PC-3 (cell line): ENCODE measurements at regions not wholly inside any gene's neighbourhood (a gene's known extent, or its start where the extent isn't known, plus 50 kb on each side); places are given as distances from the start of the nearest gene placed in this dataset.

ENCODE experiments used
- ATAC-seq: fragments of 200-7000 bp; cut with Tn5 transposase; 2 replicates; pipeline ENCODE4 v1.9.1; 2020; ENCODE audit warnings: mild to moderate bottlenecking, moderate library complexity
- BruUV-seq: library from RNA; stranded (reverse); fragments of 400-500 nt; replicated peaks from 2 replicates; lab custom pipeline; 2021; lab: Mats Ljungman, UMichigan
- CTCF ChIA-PET: fragments of 300-600 bp; sonication (Branson Sonifier 250); formaldehyde crosslinking; loops from one replicate; lab custom pipeline; 2022; ENCODE audit warnings: antibody characterized with exemption; lab: Charles Lee
- POLR2A ChIA-PET: fragments of 300-600 bp; sonication (Branson Sonifier 250); formaldehyde crosslinking; loops from one replicate; lab custom pipeline; 2022; ENCODE audit warnings: antibody characterized with exemption; ENCODE audit not compliant: unreplicated experiment; lab: Charles Lee
- DNase-seq: peaks from one replicate; pipeline ENCODE4 v3.0.0-alpha.2; 2015
- H2AFZ ChIP-seq: fragments of 300-600 bp; sonication (generic); 2 replicates; pipeline ENCODE4 v1.6.0; 2016; ENCODE audit warnings: antibody characterized with exemption, low read length
- H3F3A ChIP-seq: fragments of 300-600 bp; sonication (generic); one replicate; pipeline ENCODE4 v1.6.0; 2017; ENCODE audit warnings: antibody characterized with exemption, low read length, control low read depth, mild to moderate bottlenecking; ENCODE audit not compliant: unreplicated experiment
- H3K27ac ChIP-seq: fragments of 300-600 bp; sonication (generic); 2 replicates; pipeline ENCODE4 v1.5.1; 2016; ENCODE audit warnings: mild to moderate bottlenecking, low read length
- H3K27me3 ChIP-seq: fragments of 300-600 bp; sonication (generic); 2 replicates; pipeline ENCODE4 v1.6.1; 2016; ENCODE audit warnings: low read length, mixed read lengths
- H3K36me3 ChIP-seq: fragments of 300-600 bp; sonication (generic); 2 replicates; pipeline ENCODE4 v1.6.1; 2016; ENCODE audit warnings: low read depth, mixed run types, low read length, mixed read lengths
- H3K4me1 ChIP-seq: fragments of 300-600 bp; sonication (generic); 2 replicates; pipeline ENCODE4 v1.5.1; 2016; ENCODE audit warnings: low read length; ENCODE audit not compliant: insufficient read depth
- H3K4me2 ChIP-seq: fragments of 300-600 bp; sonication (generic); 2 replicates; pipeline ENCODE4 v1.6.0; 2016; ENCODE audit warnings: low read length
- H3K4me3 ChIP-seq: fragments of 300-600 bp; sonication (generic); 2 replicates; pipeline ENCODE4 v1.5.1; 2016; ENCODE audit warnings: mild to moderate bottlenecking, low read length, mixed read lengths
- H3K79me2 ChIP-seq: fragments of 300-600 bp; sonication (generic); 2 replicates; pipeline ENCODE4 v1.6.1; 2017; ENCODE audit warnings: low read length, mixed read lengths
- H3K9ac ChIP-seq: fragments of 300-600 bp; sonication (generic); 2 replicates; pipeline ENCODE4 v1.6.0; 2016; ENCODE audit warnings: mild to moderate bottlenecking, low read length
- H3K9me2 ChIP-seq: fragments of 300-600 bp; sonication (generic); replicated peaks from 2 replicates; pipeline ENCODE4 v1.6.1; 2016; ENCODE audit warnings: mixed run types, low read length, mixed read lengths
- H3K9me3 ChIP-seq: fragments of 300-600 bp; sonication (generic); 2 replicates; pipeline ENCODE4 v1.6.1; 2016; ENCODE audit warnings: low read length, mixed read lengths
- H4K20me1 ChIP-seq: fragments of 300-600 bp; sonication (generic); 2 replicates; pipeline ENCODE4 v1.6.1; 2016; ENCODE audit warnings: low read length, mixed read lengths
- EZH2 ChIP-seq: fragments of 300-600 bp; sonication (generic); IDR thresholded peaks from one replicate; pipeline ENCODE4 v1.6.1; 2017; ENCODE audit warnings: antibody characterized with exemption, mild to moderate bottlenecking, low read length; ENCODE audit not compliant: unreplicated experiment
- EZH2phosphoT487 ChIP-seq: fragments of 300-600 bp; sonication (generic); IDR thresholded peaks from 2 replicates; pipeline ENCODE4 v1.6.1; 2018; ENCODE audit warnings: mild to moderate bottlenecking, antibody characterized with exemption, low read length, borderline replicate concordance
- intact Hi-C: fragments of 100-400 bp; cut with micrococcal nuclease; formaldehyde crosslinking; loops from 2 replicates; pipeline ENCODE4 v1.9.0; 2023
- TF ChIP-seq, protein P1 (sequence below): fragments of 300-600 bp; sonication (generic); conservative IDR thresholded peaks from 2 replicates; pipeline ENCODE4 v1.5.1; 2017; ENCODE audit warnings: antibody characterized with exemption, low read depth, mild to moderate bottlenecking, low read length

DNA sequence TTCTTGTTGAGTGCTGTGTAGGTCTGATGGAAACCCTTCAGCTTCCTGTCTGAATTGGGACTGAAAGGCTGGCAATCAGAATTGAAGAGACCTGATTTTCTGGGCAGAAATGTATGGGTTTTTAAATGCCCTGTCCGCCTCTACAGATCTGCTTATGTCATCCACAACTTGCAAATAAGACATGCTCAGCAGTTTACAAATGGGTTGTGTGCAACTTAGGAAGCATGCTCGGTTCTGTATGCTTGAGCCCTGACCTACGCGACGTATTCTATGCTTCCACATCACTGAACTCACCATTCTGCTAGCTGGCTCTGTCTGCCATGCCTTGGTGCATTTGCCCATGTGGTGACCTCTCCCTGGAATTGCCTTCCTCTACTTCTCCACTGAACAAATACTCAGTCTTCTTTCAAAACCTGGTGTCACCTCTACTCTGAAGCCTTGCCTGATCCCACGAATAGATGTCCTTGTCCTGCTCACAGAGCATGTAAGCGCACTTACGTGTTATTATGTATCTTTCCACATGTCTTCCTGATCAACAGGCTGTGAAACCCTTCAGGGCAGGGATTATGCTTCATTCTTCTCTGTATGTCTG lies 194.2 kb downstream of the ERCC6L2 start:
- no peak for DNase-seq
- Histone ChIP-seq H3K4me2 (no peak overlapping the region), H3K9me2 (no peaks in the 10 kb centered on the region), H3F3A (no peaks in the 10 kb centered on the region), H3K9me3 (no peaks in the 10 kb centered on the region), H3K27ac (no peak overlapping the region), H3K4me3 (no peak overlapping the region), H3K4me1 (peaks cover 5% of the 10 kb centered on the region; the same call in 1 of the 2 replicates), H3K27me3 (no peaks in the 10 kb centered on the region), H4K20me1 (no peaks in the 10 kb centered on the region), H3K36me3 (no peaks in the 10 kb centered on the region), H3K9ac (no peak overlapping the region), H2AFZ (no peak overlapping the region), H3K79me2 (no peaks in the 10 kb centered on the region)
- TF ChIP-seq EZH2 = no peak
- no peak for TF ChIP-seq EZH2phosphoT487
- TF ChIP-seq, protein P1, sequence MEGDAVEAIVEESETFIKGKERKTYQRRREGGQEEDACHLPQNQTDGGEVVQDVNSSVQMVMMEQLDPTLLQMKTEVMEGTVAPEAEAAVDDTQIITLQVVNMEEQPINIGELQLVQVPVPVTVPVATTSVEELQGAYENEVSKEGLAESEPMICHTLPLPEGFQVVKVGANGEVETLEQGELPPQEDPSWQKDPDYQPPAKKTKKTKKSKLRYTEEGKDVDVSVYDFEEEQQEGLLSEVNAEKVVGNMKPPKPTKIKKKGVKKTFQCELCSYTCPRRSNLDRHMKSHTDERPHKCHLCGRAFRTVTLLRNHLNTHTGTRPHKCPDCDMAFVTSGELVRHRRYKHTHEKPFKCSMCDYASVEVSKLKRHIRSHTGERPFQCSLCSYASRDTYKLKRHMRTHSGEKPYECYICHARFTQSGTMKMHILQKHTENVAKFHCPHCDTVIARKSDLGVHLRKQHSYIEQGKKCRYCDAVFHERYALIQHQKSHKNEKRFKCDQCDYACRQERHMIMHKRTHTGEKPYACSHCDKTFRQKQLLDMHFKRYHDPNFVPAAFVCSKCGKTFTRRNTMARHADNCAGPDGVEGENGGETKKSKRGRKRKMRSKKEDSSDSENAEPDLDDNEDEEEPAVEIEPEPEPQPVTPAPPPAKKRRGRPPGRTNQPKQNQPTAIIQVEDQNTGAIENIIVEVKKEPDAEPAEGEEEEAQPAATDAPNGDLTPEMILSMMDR = no peak
- BruUV-seq = no TSS peak
- CTCF ChIA-PET = no interaction called here
- ATAC-seq = no peak
- intact Hi-C loops = loop anchor here (10.0 kb wide), 2 partner anchors 85 to 325 kb away; no protein-coding TSS in a partner anchor
- POLR2A ChIA-PET = no interaction called here

DNA sequence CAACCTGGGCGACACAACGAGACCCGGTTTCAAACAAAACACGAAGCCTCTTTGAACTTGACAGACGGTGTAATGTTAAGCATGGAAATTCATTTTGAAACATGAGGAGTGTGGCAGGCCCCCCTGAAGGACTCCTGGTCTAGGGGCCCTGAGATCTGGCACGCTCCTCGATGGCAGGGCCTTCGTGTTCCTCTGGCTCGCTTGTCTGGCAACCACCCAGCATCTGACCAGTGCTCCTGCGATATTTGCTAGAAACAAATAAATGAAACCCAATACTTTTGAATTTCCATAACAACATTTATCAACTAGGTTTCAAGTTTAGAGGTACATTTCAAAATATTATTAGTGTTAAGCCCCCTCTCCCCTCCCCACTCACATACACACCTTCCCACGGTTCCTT lies 193.0 kb downstream of the ERCC6L2 start:
- Histone ChIP-seq H3K27me3 (no peaks in the 10 kb centered on the region), H3K4me2 (no peak overlapping the region), H3K9me3 (no peaks in the 10 kb centered on the region), H3F3A (no peaks in the 10 kb centered on the region), H3K36me3 (no peaks in the 10 kb centered on the region), H3K4me1 (peaks cover 5% of the 10 kb centered on the region; the same call in 1 of the 2 replicates), H3K9ac (no peak overlapping the region), H4K20me1 (no peaks in the 10 kb centered on the region), H2AFZ (no peak overlapping the region), H3K27ac (no peak overlapping the region), H3K4me3 (no peak overlapping the region), H3K79me2 (no peaks in the 10 kb centered on the region), H3K9me2 (no peaks in the 10 kb centered on the region)
- no TSS peak for BruUV-seq
- no peak for DNase-seq
- TF ChIP-seq, protein P1 = no peak
- TF ChIP-seq EZH2 (no peak), EZH2phosphoT487 (no peak)
- CTCF ChIA-PET = no interaction called here
- POLR2A ChIA-PET = no interaction called here
- intact Hi-C loops = loop anchor here (10.0 kb wide), 1 partner anchor 324 kb away; no protein-coding TSS in a partner anchor
- no peak for ATAC-seq

DNA sequence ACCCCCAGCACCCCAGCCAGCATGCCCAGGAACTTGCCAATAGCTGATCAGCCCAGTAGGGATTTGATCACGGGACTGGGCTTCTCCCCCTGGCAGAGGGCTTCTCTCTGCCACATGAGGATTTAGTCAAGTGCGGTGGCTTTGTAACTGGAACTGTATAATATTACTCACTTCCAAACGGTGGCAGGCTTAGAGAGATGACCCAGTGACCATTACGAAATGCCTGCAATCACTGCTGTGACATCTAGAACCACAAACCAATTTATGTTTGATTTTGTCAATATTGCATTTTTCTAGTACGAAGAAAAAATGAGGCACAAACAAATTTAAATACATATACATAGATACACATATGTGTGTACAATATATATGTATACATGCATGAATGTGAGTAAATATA lies 192.1 kb downstream of the ERCC6L2 start:
- H3K9ac ChIP-seq = no peak overlapping the region
- no peak overlapping the region for H3K4me2 ChIP-seq
- H3K9me3 ChIP-seq = no peaks in the 10 kb centered on the region
- H3K27ac ChIP-seq = no peak overlapping the region
- DNase-seq = no peak
- H3K4me1 ChIP-seq = no peaks in the 10 kb centered on the region
- H3F3A ChIP-seq = no peaks in the 10 kb centered on the region
- POLR2A ChIA-PET = no interaction called here
- no TSS peak for BruUV-seq
- CTCF ChIA-PET = no interaction called here
- H4K20me1 ChIP-seq = no peaks in the 10 kb centered on the region
- H3K36me3 ChIP-seq = no peaks in the 10 kb centered on the region
- no peaks in the 10 kb centered on the region for H3K9me2 ChIP-seq
- no peak overlapping the region for H3K4me3 ChIP-seq
- TF ChIP-seq, protein P1 = no peak
- TF ChIP-seq EZH2 (no peak), EZH2phosphoT487 (no peak)
- intact Hi-C loops = loop anchor here (10.0 kb wide), 1 partner anchor 323 kb away; no protein-coding TSS in a partner anchor
- no peaks in the 10 kb centered on the region for H3K79me2 ChIP-seq
- no peak for ATAC-seq
- no peaks in the 10 kb centered on the region for H3K27me3 ChIP-seq
- no peak overlapping the region for H2AFZ ChIP-seq
